ENCODE measurements at regions not wholly inside any gene's neighbourhood (a gene's known extent, or its start where the extent isn't known, plus 50 kb on each side); places are given as distances from the start of the nearest gene placed in this dataset.

DNA sequence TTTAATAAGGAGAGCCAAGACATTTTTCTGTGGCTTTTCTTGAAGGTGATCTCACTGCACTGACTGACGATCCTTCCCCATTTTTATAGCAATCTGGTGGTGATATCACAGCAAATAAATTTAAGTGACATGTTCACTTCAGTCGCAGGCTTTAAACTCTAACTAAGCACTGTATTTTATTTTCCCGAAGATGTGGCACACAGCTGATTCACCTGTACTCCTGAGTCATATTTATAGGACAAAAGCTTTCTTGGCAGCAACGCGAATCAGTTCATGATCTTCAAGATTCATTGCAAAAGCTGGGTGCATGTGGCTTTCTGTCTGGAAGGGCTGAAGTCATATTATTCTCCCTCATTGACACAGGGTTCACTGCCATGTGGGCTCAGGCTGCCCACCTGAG, 79.8 kb upstream of the TUNAR start (continued):
- no peak for TF ChIP-seq SRF (CRISPR knock-in tag; IDR thresholded peaks at IDR 0.05)

DNA sequence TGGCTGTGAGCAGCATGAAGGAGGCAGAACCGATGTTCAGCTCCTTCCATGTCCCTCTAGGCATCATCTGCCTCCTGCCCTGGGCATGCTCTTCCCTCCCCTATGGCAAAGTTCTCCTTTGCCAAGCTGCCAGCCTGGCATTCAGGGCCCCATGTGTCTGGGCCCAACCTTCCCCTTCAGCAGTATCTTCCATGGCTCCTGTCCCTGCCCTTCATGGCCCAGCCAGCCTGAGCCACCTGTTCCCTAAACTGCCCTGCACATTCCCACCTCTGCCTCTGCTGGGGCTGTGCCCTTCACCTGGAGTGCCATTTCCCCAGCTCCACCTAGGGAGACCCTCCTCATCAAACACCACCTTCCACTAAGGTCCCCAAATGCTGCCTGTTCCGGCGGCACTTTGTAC, 74.0 kb upstream of the TCL1A start:
- Histone ChIP-seq H3K27me3 (ENCODE audit: control insufficient read depth in 2 of 2, insufficient read depth in 2 of 2, low read length in 2 of 2) (no peaks in the 10 kb centered on the region), H2AFZ (ENCODE audit: low read depth, low read length) (no peak overlapping the region), H3K4me1 (replicated peaks in 1 of 2; ENCODE audit: control insufficient read depth in 2 of 2, insufficient read depth in 2 of 2, low read length in 2 of 2) (no peaks in the 10 kb centered on the region), H3K4me3 (no peak overlapping the region), H3K27ac (ENCODE audit: extremely low read depth, low read depth, low read length) (no peak overlapping the region), H3K9me3 (replicated peaks; ENCODE audit: control insufficient read depth, insufficient read depth, low read depth, low read length) (no peaks in the 10 kb centered on the region), H3K36me3 (ENCODE audit: control insufficient read depth, insufficient read depth, low read length) (no peaks in the 10 kb centered on the region), H3K9ac (ENCODE audit: insufficient read depth in 1 of 2, low read depth in 2 of 2, low read length in 2 of 2) (no peak overlapping the region), H3K79me2 (ENCODE audit: control insufficient read depth, insufficient read depth, low read length) (no peaks in the 10 kb centered on the region), H3K4me2 (ENCODE audit: insufficient read depth, low read length) (no peak overlapping the region), H3K9me1 (ENCODE audit: control insufficient read depth, insufficient read depth, low read length) (no peaks in the 10 kb centered on the region), H4K20me1 (replicated peaks; ENCODE audit: control insufficient read depth, insufficient read depth, low read length) (no peaks in the 10 kb centered on the region)
- FAIRE-seq (no peak), ATAC-seq (no peak), DNase-seq (ENCODE audit: extremely low read depth in 1 of 4, low spot score in 3 of 4) (no peak)
- intact Hi-C loops (cut with micrococcal nuclease) (no loop called here), in situ Hi-C loops (cut with MboI) (no loop called here)
- BruUV-seq (replicated peaks), result no TSS peak
- WGBS (ENCODE audit: insufficient coverage, low coverage, missing lambda C conversion rate), result 0% methylated on average over 3 of the region's 3 CpGs
- TF ChIP-seq CCAR2 (IDR thresholded peaks at IDR 0.05; ENCODE audit: low read depth, low read length) (no peak), SREBF1 (IDR thresholded peaks at IDR 0.05; ENCODE audit: borderline replicate concordance, low read depth, low read length) (no peak), XRCC5 (IDR thresholded peaks at IDR 0.05; ENCODE audit: low read depth, low read length) (no peak), MTF1 (CRISPR knock-in tag; IDR thresholded peaks at IDR 0.05; ENCODE audit: borderline replicate concordance) (no peak), RB1 (IDR thresholded peaks at IDR 0.05; ENCODE audit: low read depth) (no peak), HNRNPUL1 (IDR thresholded peaks at IDR 0.05; ENCODE audit: low read length) (no peak), PTBP1 (IDR thresholded peaks at IDR 0.05; ENCODE audit: low read depth, low read length) (no peak), ZFP1 (CRISPR knock-in tag; IDR thresholded peaks at IDR 0.05) (no peak), ZNF764 (CRISPR knock-in tag; IDR thresholded peaks at IDR 0.05; ENCODE audit: low read depth) (no peak)
- TF ChIP-seq, protein P1, sequence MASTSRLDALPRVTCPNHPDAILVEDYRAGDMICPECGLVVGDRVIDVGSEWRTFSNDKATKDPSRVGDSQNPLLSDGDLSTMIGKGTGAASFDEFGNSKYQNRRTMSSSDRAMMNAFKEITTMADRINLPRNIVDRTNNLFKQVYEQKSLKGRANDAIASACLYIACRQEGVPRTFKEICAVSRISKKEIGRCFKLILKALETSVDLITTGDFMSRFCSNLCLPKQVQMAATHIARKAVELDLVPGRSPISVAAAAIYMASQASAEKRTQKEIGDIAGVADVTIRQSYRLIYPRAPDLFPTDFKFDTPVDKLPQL (IDR thresholded peaks at IDR 0.05; ENCODE audit: extremely low read depth, insufficient read length), result no peak
- TF ChIP-seq, protein P2, sequence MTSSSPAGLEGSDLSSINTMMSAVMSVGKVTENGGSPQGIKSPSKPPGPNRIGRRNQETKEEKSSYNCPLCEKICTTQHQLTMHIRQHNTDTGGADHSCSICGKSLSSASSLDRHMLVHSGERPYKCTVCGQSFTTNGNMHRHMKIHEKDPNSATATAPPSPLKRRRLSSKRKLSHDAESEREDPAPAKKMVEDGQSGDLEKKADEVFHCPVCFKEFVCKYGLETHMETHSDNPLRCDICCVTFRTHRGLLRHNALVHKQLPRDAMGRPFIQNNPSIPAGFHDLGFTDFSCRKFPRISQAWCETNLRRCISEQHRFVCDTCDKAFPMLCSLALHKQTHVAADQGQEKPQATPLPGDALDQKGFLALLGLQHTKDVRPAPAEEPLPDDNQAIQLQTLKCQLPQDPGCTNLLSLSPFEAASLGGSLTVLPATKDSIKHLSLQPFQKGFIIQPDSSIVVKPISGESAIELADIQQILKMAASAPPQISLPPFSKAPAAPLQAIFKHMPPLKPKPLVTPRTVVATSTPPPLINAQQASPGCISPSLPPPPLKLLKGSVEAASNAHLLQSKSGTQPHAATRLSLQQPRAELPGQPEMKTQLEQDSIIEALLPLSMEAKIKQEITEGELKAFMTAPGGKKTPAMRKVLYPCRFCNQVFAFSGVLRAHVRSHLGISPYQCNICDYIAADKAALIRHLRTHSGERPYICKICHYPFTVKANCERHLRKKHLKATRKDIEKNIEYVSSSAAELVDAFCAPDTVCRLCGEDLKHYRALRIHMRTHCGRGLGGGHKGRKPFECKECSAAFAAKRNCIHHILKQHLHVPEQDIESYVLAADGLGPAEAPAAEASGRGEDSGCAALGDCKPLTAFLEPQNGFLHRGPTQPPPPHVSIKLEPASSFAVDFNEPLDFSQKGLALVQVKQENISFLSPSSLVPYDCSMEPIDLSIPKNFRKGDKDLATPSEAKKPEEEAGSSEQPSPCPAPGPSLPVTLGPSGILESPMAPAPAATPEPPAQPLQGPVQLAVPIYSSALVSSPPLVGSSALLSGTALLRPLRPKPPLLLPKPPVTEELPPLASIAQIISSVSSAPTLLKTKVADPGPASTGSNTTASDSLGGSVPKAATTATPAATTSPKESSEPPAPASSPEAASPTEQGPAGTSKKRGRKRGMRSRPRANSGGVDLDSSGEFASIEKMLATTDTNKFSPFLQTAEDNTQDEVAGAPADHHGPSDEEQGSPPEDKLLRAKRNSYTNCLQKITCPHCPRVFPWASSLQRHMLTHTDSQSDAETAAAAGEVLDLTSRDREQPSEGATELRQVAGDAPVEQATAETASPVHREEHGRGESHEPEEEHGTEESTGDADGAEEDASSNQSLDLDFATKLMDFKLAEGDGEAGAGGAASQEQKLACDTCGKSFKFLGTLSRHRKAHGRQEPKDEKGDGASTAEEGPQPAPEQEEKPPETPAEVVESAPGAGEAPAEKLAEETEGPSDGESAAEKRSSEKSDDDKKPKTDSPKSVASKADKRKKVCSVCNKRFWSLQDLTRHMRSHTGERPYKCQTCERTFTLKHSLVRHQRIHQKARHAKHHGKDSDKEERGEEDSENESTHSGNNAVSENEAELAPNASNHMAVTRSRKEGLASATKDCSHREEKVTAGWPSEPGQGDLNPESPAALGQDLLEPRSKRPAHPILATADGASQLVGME (CRISPR knock-in tag; IDR thresholded peaks at IDR 0.05), result no peak
- CTCF ChIA-PET (ENCODE audit: low intra/inter-chr PET ratio), result no interaction called here
- POLR2A ChIA-PET, result no interaction called here

Measured in K562 (cell line).